Omental fat pad (tissue), 3 donors: ENCODE measurements at regions not wholly inside any gene's neighbourhood (a gene's known extent, or its start where the extent isn't known, plus 50 kb on each side); places are given as distances from the start of the nearest gene placed in this dataset.
"Not testable (repeated sequence)": the region's sequence is repeated elsewhere in the genome, so short reads cannot be mapped to it uniquely, and the experiment has no call there.

ENCODE experiments used
- ATAC-seq: fragments of 150-250 bp; one replicate; pipeline ENCODE4 v1.9.1; 2016; ENCODE audit warnings: mild to moderate bottlenecking, moderate library complexity; ENCODE audit not compliant: low FRiP score
- DNase-seq: peaks from one replicate; pipeline ENCODE4 v3.0.0-alpha.2; 2019; ENCODE audit warnings: low spot score
- TF ChIP-seq, protein P1 (sequence below), 3 donors: fragments of 450-650 bp; IDR thresholded peaks; one replicate each; pipeline ENCODE4 v1.5.1; 2016 to 2017; ENCODE audit warnings: antibody characterized with exemption in 3 of 3, mild to moderate bottlenecking in 3 of 3, moderate library complexity in 2 of 3

DNA sequence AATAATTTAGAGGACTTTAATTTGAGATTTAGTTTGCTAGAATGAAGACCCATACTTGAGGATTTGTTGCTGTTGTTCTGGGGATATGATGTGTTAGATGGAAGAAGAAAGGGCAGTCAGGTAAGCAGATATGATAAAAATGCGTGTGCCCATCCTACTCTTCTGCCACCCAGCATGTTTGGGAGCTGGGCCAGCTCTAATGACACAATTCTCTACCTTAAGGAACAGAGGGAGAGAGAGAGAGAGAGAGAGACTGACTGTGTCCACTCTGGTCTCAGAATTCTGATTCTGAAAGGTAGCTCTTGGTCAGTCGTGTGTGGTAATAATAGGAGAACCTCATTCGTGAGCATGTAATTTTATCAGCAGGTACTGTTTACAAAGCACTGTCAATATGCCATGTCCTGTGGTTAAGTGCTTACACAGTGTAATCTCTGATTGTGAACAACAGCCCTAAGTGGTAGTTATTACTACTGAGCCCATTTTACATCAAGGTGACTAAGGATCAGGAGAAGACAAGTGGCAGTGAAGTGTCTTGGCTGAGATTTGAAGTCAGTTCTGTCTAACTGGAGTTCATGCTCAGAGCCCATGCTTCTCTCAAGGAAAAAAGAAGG, 307.4 kb upstream of the SEMA6A start:
- TF ChIP-seq, protein P1, sequence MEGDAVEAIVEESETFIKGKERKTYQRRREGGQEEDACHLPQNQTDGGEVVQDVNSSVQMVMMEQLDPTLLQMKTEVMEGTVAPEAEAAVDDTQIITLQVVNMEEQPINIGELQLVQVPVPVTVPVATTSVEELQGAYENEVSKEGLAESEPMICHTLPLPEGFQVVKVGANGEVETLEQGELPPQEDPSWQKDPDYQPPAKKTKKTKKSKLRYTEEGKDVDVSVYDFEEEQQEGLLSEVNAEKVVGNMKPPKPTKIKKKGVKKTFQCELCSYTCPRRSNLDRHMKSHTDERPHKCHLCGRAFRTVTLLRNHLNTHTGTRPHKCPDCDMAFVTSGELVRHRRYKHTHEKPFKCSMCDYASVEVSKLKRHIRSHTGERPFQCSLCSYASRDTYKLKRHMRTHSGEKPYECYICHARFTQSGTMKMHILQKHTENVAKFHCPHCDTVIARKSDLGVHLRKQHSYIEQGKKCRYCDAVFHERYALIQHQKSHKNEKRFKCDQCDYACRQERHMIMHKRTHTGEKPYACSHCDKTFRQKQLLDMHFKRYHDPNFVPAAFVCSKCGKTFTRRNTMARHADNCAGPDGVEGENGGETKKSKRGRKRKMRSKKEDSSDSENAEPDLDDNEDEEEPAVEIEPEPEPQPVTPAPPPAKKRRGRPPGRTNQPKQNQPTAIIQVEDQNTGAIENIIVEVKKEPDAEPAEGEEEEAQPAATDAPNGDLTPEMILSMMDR (IDR thresholded peaks at IDR 0.05) = no peak
- no peak for ATAC-seq
- no peak for DNase-seq

DNA sequence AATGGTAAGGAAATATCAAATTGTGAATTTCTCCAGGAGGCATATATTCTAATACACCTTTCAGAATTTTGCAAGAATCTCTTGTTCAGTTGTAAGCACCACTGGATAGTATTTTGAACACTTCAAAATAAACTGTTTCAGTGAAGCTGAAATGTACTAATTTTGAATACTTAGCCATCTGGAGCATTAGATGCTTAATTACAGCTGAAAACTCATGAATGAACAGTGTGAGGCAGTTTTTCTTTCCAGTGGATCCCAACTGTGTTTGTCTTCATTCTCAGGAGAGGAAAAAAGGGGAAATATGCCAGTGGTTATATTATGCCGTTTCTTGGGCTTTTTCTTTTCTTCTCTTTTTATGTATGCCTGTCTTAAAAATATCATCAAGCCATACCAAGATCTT, 306.0 kb upstream of the SEMA6A start:
- DNase-seq = no peak
- no peak for ATAC-seq
- TF ChIP-seq, protein P1 (IDR thresholded peaks at IDR 0.05) = no peak

- DNase-seq = no peak
- no peak for ATAC-seq
- TF ChIP-seq, protein P1 (IDR thresholded peaks at IDR 0.05) = no peak
Measured at GRCh38 chr5:116880150-116880549, 305.5 kb upstream of the SEMA6A start.

DNA sequence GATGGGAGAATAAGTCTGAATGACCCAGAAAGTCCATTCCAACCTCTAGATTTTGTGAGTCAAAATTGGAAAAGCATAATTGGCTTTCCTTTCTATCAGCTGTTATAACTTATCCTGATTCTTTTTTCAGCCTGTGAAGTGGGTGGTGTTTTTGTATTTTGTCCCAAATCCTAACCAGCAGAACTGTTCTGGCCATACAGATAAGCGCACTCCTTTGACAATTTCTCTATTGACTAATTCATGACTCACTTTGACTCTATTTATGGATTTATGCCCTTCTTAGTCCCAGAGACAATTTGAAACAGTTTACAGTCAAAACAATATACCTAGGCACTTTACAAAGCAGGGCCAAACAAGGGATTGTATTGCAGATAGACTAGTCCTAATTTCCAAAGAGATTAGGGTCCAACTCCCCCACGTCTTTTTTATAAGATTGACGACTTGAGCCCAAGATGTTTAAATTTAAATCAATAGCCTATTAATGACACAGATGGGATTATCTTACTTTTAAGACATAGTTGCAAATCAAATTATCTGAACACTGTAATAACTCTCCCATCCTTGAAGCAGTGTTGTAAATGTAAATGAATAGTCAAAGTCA, 301.7 kb upstream of the SEMA6A start:
- TF ChIP-seq, protein P1 (IDR thresholded peaks at IDR 0.05) = no peak
- ATAC-seq (no peak), DNase-seq (no peak)

- no peak for ATAC-seq
Measured at GRCh38 chr5:116872986-116873385, 298.4 kb upstream of the SEMA6A start.

GRCh38 chr5:116872486-116872885, 297.9 kb upstream of the SEMA6A start:
- DNase-seq = no peak
- no peak for ATAC-seq
- TF ChIP-seq, protein P1 (IDR thresholded peaks at IDR 0.05) = no peak

More at GRCh38 chr5:116872986-116873385, 298.4 kb upstream of the SEMA6A start:
- DNase-seq = no peak
- TF ChIP-seq, protein P1 (IDR thresholded peaks at IDR 0.05) = no peak

- not testable (repeated sequence) for DNase-seq
Measured at GRCh38 chr5:116867825-116868224, 293.2 kb upstream of the SEMA6A start.

More at GRCh38 chr5:116867825-116868224, 293.2 kb upstream of the SEMA6A start:
- not testable (repeated sequence) for ATAC-seq
